Neural cell (in vitro differentiated cells): ENCODE measurements at regions not wholly inside any gene's neighbourhood (a gene's known extent, or its start where the extent isn't known, plus 50 kb on each side); places are given as distances from the start of the nearest gene placed in this dataset.

Experiments
- H2AFZ ChIP-seq: fragments of 200-600, 300-800 bp; sonication (generic), shearing (Covaris generic); 2 replicates; pipeline ENCODE4 v1.6.0; 2014; ENCODE audit warnings: low read depth, mild to moderate bottlenecking, antibody characterized with exemption, low read length, moderate library complexity
- H3F3A ChIP-seq: fragments of 200-600 bp; shearing (Covaris generic); 2 replicates; pipeline ENCODE4 v1.6.1; 2016; ENCODE audit warnings: mild to moderate bottlenecking, moderate library complexity, mixed read lengths, antibody characterized with exemption, low read length; ENCODE audit not compliant: insufficient read depth, poor library complexity, severe bottlenecking
- H3K27ac ChIP-seq: fragments of 200-600, 300-800 bp; sonication (generic), shearing (Covaris generic); 2 replicates; pipeline ENCODE4 v1.5.1; 2014; ENCODE audit warnings: mild to moderate bottlenecking, low read length, moderate library complexity
- H3K27me3 ChIP-seq: fragments of 300-800, 200-600 bp; sonication (generic), shearing (Covaris generic); 2 replicates; pipeline ENCODE4 v1.6.0; 2014; ENCODE audit warnings: mild to moderate bottlenecking, low read depth, low read length, moderate library complexity; ENCODE audit not compliant: insufficient read depth
- H3K36me3 ChIP-seq: fragments of 300-800, 200-600 bp; sonication (generic), shearing (Covaris generic); 2 replicates; pipeline ENCODE4 v1.5.1; 2014; ENCODE audit warnings: mild to moderate bottlenecking, antibody characterized with exemption, low read length, moderate library complexity; ENCODE audit not compliant: insufficient read depth
- H3K4me2 ChIP-seq: fragments of 300-800, 200-600 bp; sonication (generic), shearing (Covaris generic); 2 replicates; pipeline ENCODE4 v1.6.0; 2014; ENCODE audit warnings: mild to moderate bottlenecking, low read length
- H3K4me3 ChIP-seq: fragments of 300-800, 200-600 bp; sonication (generic), shearing (Covaris generic); 2 replicates; pipeline ENCODE4 v1.5.1; 2014; ENCODE audit warnings: mild to moderate bottlenecking, low read length, moderate library complexity
- H3K79me2 ChIP-seq: fragments of 200-600 bp; shearing (Covaris generic); replicated peaks from 2 replicates; pipeline ENCODE4 v1.6.0; 2014; ENCODE audit warnings: mild to moderate bottlenecking, low read length, moderate library complexity; ENCODE audit not compliant: insufficient read depth
- H3K9ac ChIP-seq: fragments of 300-800, 200-600 bp; sonication (generic), shearing (Covaris generic); 2 replicates; pipeline ENCODE4 v1.6.1; 2016; ENCODE audit warnings: mild to moderate bottlenecking, low read length, mixed read lengths
- H3K9me2 ChIP-seq: fragments of 200-600 bp; shearing (Covaris generic); 2 replicates; pipeline ENCODE4 v1.6.1; 2016; ENCODE audit warnings: mild to moderate bottlenecking, low read length, mixed read lengths; ENCODE audit not compliant: insufficient read depth
- H3K9me3 ChIP-seq: fragments of 200-600, 300-800 bp; sonication (generic), shearing (Covaris generic); 2 replicates; pipeline ENCODE4 v1.6.1; 2016; ENCODE audit warnings: mild to moderate bottlenecking, mixed run types, low read length, moderate library complexity, mixed read lengths
- H4K20me1 ChIP-seq: fragments of 200-600 bp; shearing (Covaris generic); 2 replicates; pipeline ENCODE4 v1.6.1; 2016; ENCODE audit warnings: mild to moderate bottlenecking, mixed run types; ENCODE audit not compliant: insufficient read depth
- CTCF ChIP-seq: fragments of 450-650 bp; IDR thresholded peaks from 2 replicates; pipeline ENCODE4 v1.5.1; 2014; ENCODE audit warnings: antibody characterized with exemption, mild to moderate bottlenecking, moderate library complexity; ENCODE audit not compliant: poor library complexity, severe bottlenecking
- EZH2 ChIP-seq: fragments of 200-600, 300-800 bp; shearing (Covaris generic), sonication (generic); IDR thresholded peaks from 2 replicates; pipeline ENCODE4 v1.6.1; 2014; ENCODE audit warnings: antibody characterized with exemption, low read length, borderline replicate concordance, mild to moderate bottlenecking; ENCODE audit not compliant: insufficient read depth, poor library complexity, severe bottlenecking
- MXI1 ChIP-seq: fragments of 450-650 bp; conservative IDR thresholded peaks from 2 replicates; pipeline ENCODE4 v1.6.1; 2014; ENCODE audit warnings: antibody characterized with exemption, mild to moderate bottlenecking; ENCODE audit not compliant: poor library complexity, severe bottlenecking
- POLR2AphosphoS5 ChIP-seq: IDR thresholded peaks from 2 replicates; pipeline ENCODE4 v1.6.1; 2012
- RAD21 ChIP-seq: fragments of 450-650 bp; conservative IDR thresholded peaks from 2 replicates; pipeline ENCODE4 v1.6.1; 2014; ENCODE audit warnings: antibody characterized with exemption, mild to moderate bottlenecking, moderate library complexity
- REST ChIP-seq: IDR thresholded peaks from 2 replicates; pipeline ENCODE4 v1.6.1; 2012; ENCODE audit warnings: borderline replicate concordance
- SMC3 ChIP-seq: fragments of 450-650 bp; conservative IDR thresholded peaks from 2 replicates; pipeline ENCODE4 v1.6.1; 2014; ENCODE audit warnings: antibody characterized with exemption, mild to moderate bottlenecking, moderate library complexity; ENCODE audit not compliant: poor library complexity
- TAF1 ChIP-seq: IDR thresholded peaks from 2 replicates; pipeline ENCODE4 v1.6.1; 2012; ENCODE audit warnings: low read depth

GRCh38 chr2:238603596-238603995 lies 176.9 kb downstream of the ASB1 start:
- H3K27ac ChIP-seq: no peak overlapping the region
- no peak overlapping the region for H3K4me3 ChIP-seq
- no peaks in the 10 kb centered on the region for H3K79me2 ChIP-seq
- H3K9ac ChIP-seq: no peak overlapping the region
- no peak overlapping the region for H2AFZ ChIP-seq
- no peak for TF ChIP-seq EZH2
- no peak for TF ChIP-seq REST
- TF ChIP-seq POLR2AphosphoS5: no peak
- TF ChIP-seq SMC3: no peak
- no peak for TF ChIP-seq RAD21
- H3K4me2 ChIP-seq: no peak overlapping the region
- H3K9me2 ChIP-seq: no peaks in the 10 kb centered on the region
- no peaks in the 10 kb centered on the region for H3K27me3 ChIP-seq
- H3K9me3 ChIP-seq: no peaks in the 10 kb centered on the region
- H3K36me3 ChIP-seq: no peaks in the 10 kb centered on the region
- H4K20me1 ChIP-seq: no peaks in the 10 kb centered on the region
- H3F3A ChIP-seq: no peaks in the 10 kb centered on the region

GRCh38 chr2:238606311-238606710 lies 179.6 kb downstream of the ASB1 start:
- no peak overlapping the region for H3K4me2 ChIP-seq
- TF ChIP-seq REST (no peak), CTCF (no peak), MXI1 (no peak), RAD21 (no peak), POLR2AphosphoS5 (no peak), TAF1 (no peak)
- H2AFZ ChIP-seq: no peak overlapping the region

More at GRCh38 chr2:238606311-238606710, 179.6 kb downstream of the ASB1 start:
- H4K20me1 ChIP-seq: no peaks in the 10 kb centered on the region
- H3K27me3 ChIP-seq: no peaks in the 10 kb centered on the region
- no peak overlapping the region for H3K9ac ChIP-seq
- no peaks in the 10 kb centered on the region for H3K9me2 ChIP-seq
- no peaks in the 10 kb centered on the region for H3K79me2 ChIP-seq
- no peaks in the 10 kb centered on the region for H3F3A ChIP-seq
- no peaks in the 10 kb centered on the region for H3K9me3 ChIP-seq
- no peak overlapping the region for H3K27ac ChIP-seq
- H3K36me3 ChIP-seq: no peaks in the 10 kb centered on the region
- H3K4me3 ChIP-seq: no peak overlapping the region
